MCF 10A (cell line): ENCODE measurements at regions not wholly inside any gene's neighbourhood (a gene's known extent, or its start where the extent isn't known, plus 50 kb on each side); places are given as distances from the start of the nearest gene placed in this dataset.

Experiments used
- BruUV-seq: library from RNA; stranded (reverse); fragments of 400-500 nt; replicated peaks from 2 replicates; lab custom pipeline; 2021; lab: Mats Ljungman, UMichigan
- CTCF ChIA-PET: fragments of 300-600 bp; sonication (Branson Sonifier 250); formaldehyde crosslinking; extraction: SDS; loops from one replicate; lab custom pipeline; 2021; ENCODE audit warnings: antibody characterized with exemption, inconsistent platforms; lab: Yijun Ruan, JAX
- POLR2A ChIA-PET: fragments of 300-600, 350-650 bp; sonication (Branson Sonifier 250); formaldehyde crosslinking; extraction: SDS; loops from one replicate; lab custom pipeline; 2020; ENCODE audit warnings: antibody characterized with exemption, inconsistent platforms; lab: Yijun Ruan, JAX
- DNase-seq: peaks from one replicate; pipeline ENCODE4 v3.0.0-alpha.2; 2018; ENCODE audit not compliant: unreplicated experiment
- H3K27ac Mint-ChIP-seq: one replicate; pipeline ENCODE4 v1.8.0; 2022; ENCODE audit warnings: mild to moderate bottlenecking, low read depth, mixed read lengths; ENCODE audit not compliant: unreplicated experiment
- H3K27me3 Mint-ChIP-seq: one replicate; pipeline ENCODE4 v1.8.0; 2022; ENCODE audit warnings: mixed read lengths; ENCODE audit not compliant: insufficient read depth, unreplicated experiment
- H3K36me3 Mint-ChIP-seq: one replicate; pipeline ENCODE4 v1.8.0; 2022; ENCODE audit warnings: mild to moderate bottlenecking, moderate library complexity, mixed read lengths; ENCODE audit not compliant: insufficient read depth, unreplicated experiment
- H3K4me1 Mint-ChIP-seq: one replicate; pipeline ENCODE4 v1.8.0; 2022; ENCODE audit warnings: mixed read lengths; ENCODE audit not compliant: insufficient read depth, unreplicated experiment
- H3K4me3 Mint-ChIP-seq: one replicate; pipeline ENCODE4 v1.8.0; 2022; ENCODE audit warnings: mild to moderate bottlenecking, moderate library complexity, mixed read lengths; ENCODE audit not compliant: unreplicated experiment
- H3K9me3 Mint-ChIP-seq: one replicate; pipeline ENCODE4 v1.8.0; 2022; ENCODE audit warnings: mixed read lengths; ENCODE audit not compliant: unreplicated experiment
- intact Hi-C: fragments of 100-400 bp; cut with micrococcal nuclease; formaldehyde crosslinking; loops from 2 replicates; pipeline ENCODE4 v1.14.1; 2022
- TF ChIP-seq, protein P1 (sequence below): fragments of 200-600 bp; IDR thresholded peaks from one replicate; pipeline ENCODE4 v1.8.0; 2022; ENCODE audit warnings: antibody characterized with exemption, mild to moderate bottlenecking; ENCODE audit not compliant: unreplicated experiment

DNA sequence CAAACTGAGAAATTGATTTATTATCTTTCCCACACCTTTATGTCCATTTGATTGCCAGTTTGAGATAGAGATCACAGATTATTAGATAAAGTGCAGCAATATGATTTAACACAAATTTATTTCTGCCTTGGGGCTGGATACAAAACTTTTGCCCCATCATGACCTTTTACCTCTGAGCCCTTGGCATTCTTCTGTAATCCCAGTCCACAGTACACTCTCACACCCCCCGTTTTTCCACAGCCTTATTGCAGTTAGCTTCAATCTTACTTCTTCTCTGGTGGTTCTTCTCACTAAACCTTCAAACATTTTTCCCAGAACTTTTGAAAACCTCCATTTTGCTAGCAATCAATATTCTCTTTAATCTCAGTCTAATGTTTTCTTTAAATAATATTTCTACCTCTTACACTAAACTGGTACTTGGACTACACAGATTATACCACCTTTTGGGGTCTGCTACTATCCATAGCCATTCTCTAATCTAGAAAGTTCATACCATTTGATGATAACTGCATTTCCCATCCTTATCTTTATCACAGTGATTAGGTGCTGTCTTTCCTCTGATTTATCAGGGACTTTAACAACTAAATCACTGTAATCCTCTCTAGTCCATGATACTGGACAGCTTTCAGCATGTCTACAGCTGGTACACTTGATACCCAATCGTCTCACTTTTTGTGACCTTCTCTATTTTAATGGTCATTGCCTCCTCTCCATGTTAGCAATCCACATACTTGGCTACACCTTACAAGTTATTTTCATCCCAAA, 186.7 kb upstream of the PDE3A start:
- intact Hi-C loops: no loop called here
- ChIA-PET POLR2A (no interaction called here), CTCF (interaction anchor here (0.6 kb wide), 1 partner anchor 228 kb away, joined by 3 read pairs; no protein-coding TSS in a partner anchor)
- H3K27ac Mint-ChIP-seq: no peak overlapping the region
- TF ChIP-seq, protein P1, sequence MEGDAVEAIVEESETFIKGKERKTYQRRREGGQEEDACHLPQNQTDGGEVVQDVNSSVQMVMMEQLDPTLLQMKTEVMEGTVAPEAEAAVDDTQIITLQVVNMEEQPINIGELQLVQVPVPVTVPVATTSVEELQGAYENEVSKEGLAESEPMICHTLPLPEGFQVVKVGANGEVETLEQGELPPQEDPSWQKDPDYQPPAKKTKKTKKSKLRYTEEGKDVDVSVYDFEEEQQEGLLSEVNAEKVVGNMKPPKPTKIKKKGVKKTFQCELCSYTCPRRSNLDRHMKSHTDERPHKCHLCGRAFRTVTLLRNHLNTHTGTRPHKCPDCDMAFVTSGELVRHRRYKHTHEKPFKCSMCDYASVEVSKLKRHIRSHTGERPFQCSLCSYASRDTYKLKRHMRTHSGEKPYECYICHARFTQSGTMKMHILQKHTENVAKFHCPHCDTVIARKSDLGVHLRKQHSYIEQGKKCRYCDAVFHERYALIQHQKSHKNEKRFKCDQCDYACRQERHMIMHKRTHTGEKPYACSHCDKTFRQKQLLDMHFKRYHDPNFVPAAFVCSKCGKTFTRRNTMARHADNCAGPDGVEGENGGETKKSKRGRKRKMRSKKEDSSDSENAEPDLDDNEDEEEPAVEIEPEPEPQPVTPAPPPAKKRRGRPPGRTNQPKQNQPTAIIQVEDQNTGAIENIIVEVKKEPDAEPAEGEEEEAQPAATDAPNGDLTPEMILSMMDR: no peak
- BruUV-seq: no TSS peak
- no peaks in the 10 kb centered on the region for H3K36me3 Mint-ChIP-seq
- H3K4me1 Mint-ChIP-seq: no peaks in the 10 kb centered on the region
- H3K27me3 Mint-ChIP-seq: peaks cover 63% of the 10 kb centered on the region
- H3K9me3 Mint-ChIP-seq: no peaks in the 10 kb centered on the region
- H3K4me3 Mint-ChIP-seq: no peak overlapping the region
- DNase-seq: no peak

- Mint-ChIP-seq H3K4me3 (no peak overlapping the region), H3K9me3 (no peaks in the 10 kb centered on the region), H3K36me3 (no peaks in the 10 kb centered on the region), H3K27me3 (peaks cover 57% of the 10 kb centered on the region), H3K27ac (no peak overlapping the region), H3K4me1 (no peaks in the 10 kb centered on the region)
- DNase-seq: no peak
- no TSS peak for BruUV-seq
- POLR2A ChIA-PET: no interaction called here
- TF ChIP-seq, protein P1: no peak
- CTCF ChIA-PET: no interaction called here
- intact Hi-C loops: no loop called here
Observed at GRCh38 chr12:20183563-20183962, 184.8 kb upstream of the PDE3A start.

GRCh38 chr12:20184514-20184913, 183.8 kb upstream of the PDE3A start:
- intact Hi-C loops: no loop called here
- no peaks in the 10 kb centered on the region for H3K9me3 Mint-ChIP-seq
- peaks cover 66% of the 10 kb centered on the region for H3K27me3 Mint-ChIP-seq
- POLR2A ChIA-PET: interaction anchor here (0.8 kb wide), 1 partner anchor 34 kb away, joined by 3 read pairs; no protein-coding TSS in a partner anchor
- no peaks in the 10 kb centered on the region for H3K4me1 Mint-ChIP-seq
- H3K36me3 Mint-ChIP-seq: no peaks in the 10 kb centered on the region
- no TSS peak for BruUV-seq
- H3K4me3 Mint-ChIP-seq: no peak overlapping the region
- CTCF ChIA-PET: interaction anchor here (0.5 kb wide), 1 partner anchor 1692 kb away, joined by 3 read pairs; no protein-coding TSS in a partner anchor
- no peak for DNase-seq
- TF ChIP-seq, protein P1: no peak
- H3K27ac Mint-ChIP-seq: no peak overlapping the region

DNA sequence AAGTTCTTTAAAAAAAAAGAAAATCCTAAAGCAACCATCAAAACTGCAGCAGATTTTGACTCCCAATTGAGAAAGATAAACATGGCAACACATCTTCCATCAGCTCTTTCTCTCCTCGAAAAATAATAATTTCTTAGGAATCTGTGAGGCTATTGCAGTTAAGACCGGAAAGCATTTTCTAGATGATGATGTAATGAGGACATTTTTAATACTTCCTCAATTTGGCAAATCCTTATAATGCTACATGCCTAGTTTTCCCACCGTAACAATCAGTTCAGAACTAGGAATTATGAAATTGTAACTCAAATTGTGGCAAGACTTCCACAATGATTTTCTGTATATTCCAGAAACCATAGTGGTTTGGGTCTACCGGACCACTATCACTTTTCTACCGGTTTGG, 180.9 kb upstream of the PDE3A start:
- H3K27me3 Mint-ChIP-seq: peaks cover 49% of the 10 kb centered on the region
- BruUV-seq: no TSS peak
- ChIA-PET POLR2A (no interaction called here), CTCF (no interaction called here)
- intact Hi-C loops: no loop called here
- H3K36me3 Mint-ChIP-seq: no peaks in the 10 kb centered on the region
- no peak overlapping the region for H3K4me3 Mint-ChIP-seq
- DNase-seq: no peak
- no peak overlapping the region for H3K27ac Mint-ChIP-seq
- no peaks in the 10 kb centered on the region for H3K9me3 Mint-ChIP-seq
- TF ChIP-seq, protein P1: no peak
- no peaks in the 10 kb centered on the region for H3K4me1 Mint-ChIP-seq
